NCI-H69 (cell line): ENCODE measurements at regions not wholly inside any gene's neighbourhood (a gene's known extent, or its start where the extent isn't known, plus 50 kb on each side); places are given as distances from the start of the nearest gene placed in this dataset.

Experiments used
- DNase-seq: peaks from one replicate; lab custom pipeline; 2025; lab: John Stamatoyannopoulos, UW

GRCh38 chr6:23357185-23357766 is 768.7 kb upstream of the NRSN1 start:
- DNase-seq, result no peak

- no peak for DNase-seq
Measured at GRCh38 chr6:23365732-23366131, 760.3 kb upstream of the NRSN1 start.

DNA sequence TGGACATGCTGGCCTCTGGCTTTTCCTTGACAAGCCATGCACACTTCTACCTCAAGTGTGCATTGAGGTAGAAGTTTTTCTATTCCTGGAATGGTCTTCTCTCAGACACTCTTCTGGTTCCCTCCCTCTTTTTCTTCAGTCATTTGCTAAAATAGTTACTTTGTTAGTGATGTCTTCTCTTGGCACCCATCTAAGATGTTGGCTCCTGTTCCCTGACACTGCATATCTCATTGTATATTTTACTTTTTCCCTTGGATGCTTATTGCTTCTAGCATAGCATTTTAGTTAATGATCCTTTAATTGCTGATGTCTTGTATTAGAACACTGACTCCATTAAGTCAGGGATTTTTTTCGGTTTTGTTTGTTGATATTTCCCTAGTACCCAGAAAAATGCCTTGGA is 758.7 kb upstream of the NRSN1 start:
- no peak for DNase-seq

DNA sequence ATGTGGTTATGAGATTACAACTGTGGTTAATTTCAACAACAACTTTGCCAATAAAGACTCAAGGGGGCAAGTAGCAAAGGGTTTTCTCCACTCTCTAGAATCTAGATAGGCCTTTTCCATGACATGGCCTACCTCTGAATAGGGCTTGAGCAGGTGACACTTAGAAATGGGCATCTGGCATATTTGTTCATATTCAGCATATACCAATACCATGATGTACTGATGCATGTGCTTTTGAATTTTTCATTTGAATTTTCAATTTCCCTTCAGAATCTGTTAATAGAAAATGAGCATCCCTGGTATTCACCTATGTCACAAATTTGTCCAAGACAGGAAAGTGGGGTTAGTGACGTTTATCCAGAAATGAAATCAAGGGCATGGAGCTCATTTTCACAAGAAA is 757.5 kb upstream of the NRSN1 start:
- DNase-seq, result no peak

DNA sequence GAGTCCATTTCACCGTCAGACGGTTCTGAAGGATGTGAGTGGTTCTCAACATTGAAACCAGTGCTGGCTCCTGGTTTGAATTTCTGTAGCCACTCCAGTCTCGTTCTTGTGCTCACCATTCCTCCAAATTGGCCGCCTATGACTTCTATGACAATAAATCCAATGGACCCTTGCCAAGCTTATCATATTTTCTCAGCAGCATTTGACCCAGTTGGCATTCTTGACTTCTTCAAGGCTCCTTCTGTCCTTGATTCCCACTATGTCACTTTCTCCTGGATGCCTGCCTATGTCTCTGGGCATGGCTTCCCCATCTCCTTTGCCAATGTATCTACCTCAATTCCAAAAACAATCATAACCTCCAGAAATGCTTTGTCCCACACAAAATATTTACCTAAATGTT is 756.0 kb upstream of the NRSN1 start:
- DNase-seq, result no peak

GRCh38 chr6:23371132-23371915 is 754.7 kb upstream of the NRSN1 start:
- peak; percentile 67 for DNase-seq

GRCh38 chr6:23377830-23378229 is 748.2 kb upstream of the NRSN1 start:
- peak; percentile 48 for DNase-seq

- no peak for DNase-seq
Measured at GRCh38 chr6:23380465-23380864, 745.5 kb upstream of the NRSN1 start.

DNA sequence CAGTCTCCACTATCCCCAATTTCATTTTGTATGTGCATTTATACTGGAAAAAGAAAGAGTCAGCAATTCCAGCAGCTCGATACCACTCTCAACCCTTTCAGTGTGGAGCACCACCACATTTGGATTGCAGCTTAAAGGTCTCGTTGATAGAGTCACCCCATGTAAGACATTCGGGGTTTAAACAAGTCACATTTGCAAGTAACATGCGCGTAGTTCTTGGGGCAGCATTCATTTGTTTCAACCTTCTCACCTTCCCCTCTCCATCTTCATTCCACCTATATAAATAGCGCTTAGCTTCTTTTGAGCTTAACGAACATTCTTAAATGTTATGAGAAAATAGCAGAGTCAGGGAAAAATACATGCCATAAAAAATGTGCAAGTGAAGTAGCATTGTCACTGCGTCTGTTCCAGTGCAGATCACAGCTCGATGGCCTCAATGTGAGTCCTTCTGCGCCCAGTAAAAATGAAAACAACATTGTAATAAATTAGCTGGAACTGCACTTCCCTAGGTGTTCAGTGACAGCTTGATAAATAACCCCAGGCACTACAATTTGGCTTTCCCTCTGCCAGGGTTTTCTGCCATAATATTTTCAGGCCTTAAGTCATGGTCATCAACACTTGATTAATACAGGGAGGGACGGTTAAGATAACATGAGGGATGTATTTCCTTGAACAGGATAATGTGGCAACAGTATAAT is 737.8 kb upstream of the NRSN1 start:
- DNase-seq, result peak; percentile 95

DNA sequence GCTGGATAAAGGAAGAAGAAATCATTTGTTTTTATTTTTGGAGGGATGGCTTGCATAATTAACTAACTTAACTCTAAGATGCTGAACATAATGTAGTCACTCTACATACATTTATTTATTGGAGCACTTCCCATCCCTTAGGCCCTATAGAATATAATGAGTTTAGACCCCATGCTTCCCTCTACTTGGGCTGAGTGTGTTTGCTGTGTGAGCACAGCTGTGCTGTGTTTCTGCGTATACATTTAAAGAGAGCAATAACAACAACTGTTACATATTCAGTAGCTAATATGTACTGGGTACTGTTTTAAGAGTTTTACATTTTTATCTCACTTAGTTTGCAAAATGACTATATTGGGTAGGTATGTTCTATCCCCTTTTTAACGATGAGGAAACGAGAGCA is 736.6 kb upstream of the NRSN1 start:
- peak; percentile 73 for DNase-seq

DNA sequence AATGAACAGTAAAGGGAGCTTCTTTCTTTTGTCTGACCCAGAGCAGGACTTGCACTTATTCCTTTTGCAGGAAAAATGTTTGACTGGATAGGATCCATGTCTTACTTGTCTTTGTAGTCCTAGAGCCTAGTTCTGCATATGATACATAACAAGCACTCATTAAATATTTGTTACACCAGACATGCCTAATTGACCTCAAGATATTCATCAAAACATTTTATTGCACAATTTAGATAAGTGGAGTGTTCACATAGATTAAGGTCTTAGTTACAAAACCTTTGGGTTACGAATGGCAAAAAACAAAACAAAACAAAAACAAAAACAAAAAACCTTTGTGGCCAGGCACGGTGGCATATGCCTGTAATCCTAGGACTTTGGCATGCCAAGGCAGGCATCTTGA is 735.8 kb upstream of the NRSN1 start:
- DNase-seq, result no peak

- no peak for DNase-seq
Measured at GRCh38 chr6:23394681-23395080, 731.3 kb upstream of the NRSN1 start.

GRCh38 chr6:23395381-23395780 is 730.6 kb upstream of the NRSN1 start:
- no peak for DNase-seq

GRCh38 chr6:23396949-23397348 is 729.1 kb upstream of the NRSN1 start:
- no peak for DNase-seq

- DNase-seq, result peak; percentile 17
Measured at GRCh38 chr6:23403460-23403859, 722.6 kb upstream of the NRSN1 start.

DNA sequence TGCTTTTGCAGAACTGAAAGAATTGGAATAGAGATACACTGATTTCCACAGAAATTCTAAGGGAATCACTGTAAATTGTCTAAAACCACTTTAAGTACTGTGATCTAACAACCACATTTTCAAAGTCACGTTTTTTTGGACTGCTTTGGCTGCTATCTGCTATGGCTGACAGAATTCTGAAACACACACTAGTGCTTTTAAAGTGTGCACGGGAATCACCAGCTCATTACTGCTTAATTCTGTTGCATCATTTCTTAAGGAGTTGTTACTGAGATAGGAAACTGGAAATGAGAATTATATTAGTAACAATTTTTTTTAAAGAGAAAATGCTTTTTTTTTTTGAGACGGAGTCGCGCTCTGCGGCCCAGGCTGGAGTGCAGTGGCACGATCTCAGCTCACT is 716.5 kb upstream of the NRSN1 start:
- DNase-seq, result no peak

- DNase-seq, result no peak
Measured at GRCh38 chr6:23410439-23410838, 715.6 kb upstream of the NRSN1 start.

GRCh38 chr6:23412770-23413169 is 713.2 kb upstream of the NRSN1 start:
- no peak for DNase-seq

- peak; percentile 29 for DNase-seq
Measured at GRCh38 chr6:23413327-23414050, 712.5 kb upstream of the NRSN1 start.

DNA sequence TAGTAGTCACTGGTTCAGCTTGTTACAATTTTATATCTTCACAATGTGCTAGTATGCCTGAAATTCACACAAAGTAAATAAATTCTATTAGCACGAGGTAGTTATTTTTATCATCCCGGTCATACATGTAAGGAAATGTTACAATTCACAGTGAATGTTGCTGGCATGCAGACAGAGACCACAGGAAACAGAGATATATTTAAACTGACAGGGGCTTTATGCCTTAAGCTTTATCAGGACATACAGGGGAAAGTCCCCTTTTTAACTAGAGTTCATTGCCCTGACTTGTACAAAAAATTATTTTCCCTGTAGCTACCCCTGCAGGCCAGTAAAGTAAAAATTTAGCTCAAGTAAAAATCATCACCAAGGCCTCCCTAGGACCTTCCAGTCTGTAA is 712.0 kb upstream of the NRSN1 start:
- DNase-seq, result peak; percentile 68

DNA sequence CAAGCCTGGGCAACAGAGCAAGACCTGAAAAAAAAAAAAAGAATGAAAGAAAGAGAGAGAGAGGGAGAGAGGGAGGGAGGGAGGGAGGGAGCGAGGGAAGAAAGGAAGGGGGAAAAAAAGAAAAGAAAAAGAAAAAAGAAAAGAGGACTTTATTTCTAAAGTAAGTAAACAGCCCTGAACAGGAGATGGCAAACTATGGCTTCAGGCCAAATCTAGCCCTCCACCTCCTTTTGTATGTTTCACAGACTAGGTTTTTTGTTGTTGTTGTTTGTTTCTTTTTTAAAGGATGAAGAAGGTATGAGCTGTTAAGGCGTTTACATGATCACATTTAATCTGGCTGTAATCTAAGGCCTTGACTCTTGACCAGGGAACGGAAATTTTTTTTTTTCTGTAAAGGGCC is 711.1 kb upstream of the NRSN1 start:
- DNase-seq, result no peak

- no peak for DNase-seq
Measured at GRCh38 chr6:23415819-23416427, 710.1 kb upstream of the NRSN1 start.
